ENCODE measurements at regions not wholly inside any gene's neighbourhood (a gene's known extent, or its start where the extent isn't known, plus 50 kb on each side); places are given as distances from the start of the nearest gene placed in this dataset.
"Not testable (repeated sequence)": the region's sequence is repeated elsewhere in the genome, so short reads cannot be mapped to it uniquely, and the experiment has no call there.

DNA sequence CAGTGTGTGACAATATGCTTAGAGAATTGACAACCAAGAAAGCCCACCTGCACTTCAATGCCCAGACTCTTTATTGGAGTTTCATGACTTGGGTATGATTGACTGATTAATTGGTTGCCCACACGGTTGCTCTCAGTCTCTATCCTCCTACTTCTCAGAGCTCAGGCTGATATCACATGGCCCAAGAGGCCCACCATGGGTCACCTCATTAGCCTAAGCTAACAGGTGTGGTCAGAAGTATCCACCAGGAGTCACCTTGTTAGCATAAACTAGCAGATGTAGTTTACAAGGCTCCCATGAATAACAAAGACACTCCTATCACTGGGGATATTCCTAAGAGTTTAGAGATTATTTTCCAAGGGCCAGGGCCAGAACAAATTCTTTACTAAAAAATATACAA is 120.2 kb upstream of the MBNL1 start:
- H3K79me2 ChIP-seq (ENCODE audit: control insufficient read depth, insufficient read depth, low read length, poor library complexity): no peaks in the 10 kb centered on the region
- no peak overlapping the region for H2BK120ac ChIP-seq (ENCODE audit: insufficient read depth, low read length, poor library complexity)
- no peak overlapping the region for H4K12ac ChIP-seq (ENCODE audit: low read depth, low read length)
- H3K18ac ChIP-seq (ENCODE audit: low read length): no peak overlapping the region
- no peak overlapping the region for H3K4me3 ChIP-seq (ENCODE audit: low read depth, low read length)
- H2BK12ac ChIP-seq (ENCODE audit: low read length): no peak overlapping the region
- H3K4me1 ChIP-seq (ENCODE audit: control insufficient read depth in 1 of 2, insufficient read depth in 2 of 2, low read length in 2 of 2): no peaks in the 10 kb centered on the region
- H3K79me1 ChIP-seq (ENCODE audit: low read length): no peaks in the 10 kb centered on the region
- H2AFZ ChIP-seq (ENCODE audit: insufficient read depth, low read length, poor library complexity): no peak overlapping the region
- DNase-seq: no peak
- H3K4me2 ChIP-seq (ENCODE audit: low read length): no peak overlapping the region
- H3K27me3 ChIP-seq (ENCODE audit: insufficient read depth, low read length): no peaks in the 10 kb centered on the region
- H2AK5ac ChIP-seq (ENCODE audit: low read length): no peak overlapping the region
- no peak overlapping the region for H4K8ac ChIP-seq (ENCODE audit: low read depth, low read length)
- H3K14ac ChIP-seq (ENCODE audit: low read length): no peak overlapping the region
- H3K36me3 ChIP-seq (ENCODE audit: control insufficient read depth in 1 of 2, insufficient read depth in 2 of 2, low read length in 2 of 2): no peaks in the 10 kb centered on the region
- H3K4ac ChIP-seq (ENCODE audit: low read depth, low read length): no peak overlapping the region
- no peaks in the 10 kb centered on the region for H3K9me3 ChIP-seq (ENCODE audit: insufficient read depth, low read depth, low read length)
- H4K91ac ChIP-seq (ENCODE audit: low read depth, low read length): no peak overlapping the region
- H3K23ac ChIP-seq (ENCODE audit: low read length): no peak overlapping the region
- no peak overlapping the region for H2BK5ac ChIP-seq (ENCODE audit: low read depth, low read length, poor library complexity)
- no CpG with 5 or more reads among the region's 1 CpG for WGBS (ENCODE audit: extremely low coverage, insufficient coverage, insufficient read length)
- no peak overlapping the region for H3K9ac ChIP-seq (ENCODE audit: low read length)
- no peak overlapping the region for H3K27ac ChIP-seq (ENCODE audit: low read depth, low read length)

DNA sequence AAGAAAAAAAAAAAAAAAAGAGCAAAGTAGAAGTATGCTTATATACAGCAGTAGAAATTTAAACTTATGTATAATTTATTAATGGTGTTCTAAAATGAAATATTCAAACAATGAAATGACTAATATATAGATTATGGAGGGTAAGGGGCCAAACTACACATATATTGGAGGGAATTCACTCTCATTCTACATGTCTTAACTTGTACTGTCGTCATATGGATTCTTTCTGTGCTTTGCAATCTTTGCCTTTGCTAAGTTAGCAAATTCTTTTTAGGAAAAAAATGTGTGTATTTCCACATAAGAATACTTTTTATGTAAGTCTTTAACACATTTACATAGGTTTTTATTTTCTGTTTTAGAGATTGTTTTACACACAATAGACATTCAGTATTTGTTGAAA is 118.9 kb upstream of the MBNL1 start:
- no peak overlapping the region for H2AK5ac ChIP-seq (ENCODE audit: low read length)
- no peaks in the 10 kb centered on the region for H3K9me3 ChIP-seq (ENCODE audit: insufficient read depth, low read depth, low read length)
- H3K36me3 ChIP-seq (ENCODE audit: control insufficient read depth in 1 of 2, insufficient read depth in 2 of 2, low read length in 2 of 2): no peaks in the 10 kb centered on the region
- no peak overlapping the region for H3K14ac ChIP-seq (ENCODE audit: low read length)
- no peak overlapping the region for H4K91ac ChIP-seq (ENCODE audit: low read depth, low read length)
- no CpG with 5 or more reads among the region's 1 CpG for WGBS (ENCODE audit: extremely low coverage, insufficient coverage, insufficient read length)
- no peak overlapping the region for H3K23ac ChIP-seq (ENCODE audit: low read length)
- no peak overlapping the region for H2AFZ ChIP-seq (ENCODE audit: insufficient read depth, low read length, poor library complexity)
- H2BK120ac ChIP-seq (ENCODE audit: insufficient read depth, low read length, poor library complexity): no peak overlapping the region
- H3K4me2 ChIP-seq (ENCODE audit: low read length): no peak overlapping the region
- no peak overlapping the region for H2BK12ac ChIP-seq (ENCODE audit: low read length)
- no peaks in the 10 kb centered on the region for H3K27me3 ChIP-seq (ENCODE audit: insufficient read depth, low read length)
- H3K4ac ChIP-seq (ENCODE audit: low read depth, low read length): no peak overlapping the region
- H2BK5ac ChIP-seq (ENCODE audit: low read depth, low read length, poor library complexity): no peak overlapping the region
- no peaks in the 10 kb centered on the region for H3K79me1 ChIP-seq (ENCODE audit: low read length)
- peak in 1 of 2 donors; percentile 83 for DNase-seq
- no peak overlapping the region for H4K8ac ChIP-seq (ENCODE audit: low read depth, low read length)
- H3K4me1 ChIP-seq (ENCODE audit: control insufficient read depth in 1 of 2, insufficient read depth in 2 of 2, low read length in 2 of 2): no peaks in the 10 kb centered on the region
- H4K12ac ChIP-seq (ENCODE audit: low read depth, low read length): no peak overlapping the region
- H3K4me3 ChIP-seq (ENCODE audit: low read depth, low read length): no peak overlapping the region
- H3K18ac ChIP-seq (ENCODE audit: low read length): no peak overlapping the region
- no peak overlapping the region for H3K27ac ChIP-seq (ENCODE audit: low read depth, low read length)
- H3K79me2 ChIP-seq (ENCODE audit: control insufficient read depth, insufficient read depth, low read length, poor library complexity): no peaks in the 10 kb centered on the region
- H3K9ac ChIP-seq (ENCODE audit: low read length): no peak overlapping the region

DNA sequence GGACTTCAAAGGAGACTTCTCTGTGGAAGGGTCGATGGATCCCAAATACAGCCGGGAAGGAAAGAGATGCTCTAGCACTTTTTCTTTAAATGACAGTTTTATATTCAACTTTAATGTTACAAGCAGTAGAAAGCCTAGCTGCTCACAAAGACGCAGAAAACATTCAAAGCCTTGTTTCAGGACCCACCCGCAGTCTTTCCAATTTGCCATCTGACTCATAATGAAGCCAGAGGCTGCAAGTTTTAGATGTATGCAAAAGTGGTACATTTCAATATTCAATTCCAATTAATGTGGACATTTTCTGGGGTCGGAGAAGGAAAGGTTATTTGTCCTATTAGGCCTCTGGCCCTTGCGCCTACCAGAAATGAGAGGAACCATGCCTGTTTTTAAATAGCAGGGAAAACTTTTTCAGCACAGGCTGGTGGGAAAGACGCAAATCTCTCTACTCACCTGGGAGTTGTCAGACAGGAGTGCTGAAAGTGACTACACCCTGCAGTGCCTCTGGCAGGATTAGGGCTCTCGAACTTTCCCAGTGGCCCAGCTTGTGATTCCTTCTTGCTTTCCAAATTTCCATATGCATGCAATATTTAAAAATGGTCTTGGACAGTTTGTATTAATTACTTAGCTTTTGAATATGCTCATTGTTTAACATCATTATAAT is 117.4 kb upstream of the MBNL1 start:
- no peak overlapping the region for H4K8ac ChIP-seq (ENCODE audit: low read depth, low read length)
- no peak overlapping the region for H4K91ac ChIP-seq (ENCODE audit: low read depth, low read length)
- H3K4ac ChIP-seq (ENCODE audit: low read depth, low read length): no peak overlapping the region
- H4K12ac ChIP-seq (ENCODE audit: low read depth, low read length): no peak overlapping the region
- H3K14ac ChIP-seq (ENCODE audit: low read length): no peak overlapping the region
- H3K23ac ChIP-seq (ENCODE audit: low read length): no peak overlapping the region
- no peak overlapping the region for H2AK5ac ChIP-seq (ENCODE audit: low read length)
- no peak overlapping the region for H2BK5ac ChIP-seq (ENCODE audit: low read depth, low read length, poor library complexity)
- no peak overlapping the region for H2AFZ ChIP-seq (ENCODE audit: insufficient read depth, low read length, poor library complexity)
- no peaks in the 10 kb centered on the region for H3K27me3 ChIP-seq (ENCODE audit: insufficient read depth, low read length)
- H3K9me3 ChIP-seq (ENCODE audit: insufficient read depth, low read depth, low read length): no peaks in the 10 kb centered on the region
- H3K79me1 ChIP-seq (ENCODE audit: low read length): no peaks in the 10 kb centered on the region
- H3K4me1 ChIP-seq (ENCODE audit: control insufficient read depth in 1 of 2, insufficient read depth in 2 of 2, low read length in 2 of 2): no peaks in the 10 kb centered on the region
- WGBS (ENCODE audit: extremely low coverage, insufficient coverage, insufficient read length): no CpG with 5 or more reads among the region's 8 CpGs
- no peak overlapping the region for H2BK12ac ChIP-seq (ENCODE audit: low read length)
- peak in 1 of 2 donors; percentile 28 for DNase-seq
- no peak overlapping the region for H3K18ac ChIP-seq (ENCODE audit: low read length)
- H3K4me3 ChIP-seq (ENCODE audit: low read depth, low read length): no peak overlapping the region
- H3K9ac ChIP-seq (ENCODE audit: low read length): no peak overlapping the region
- no peaks in the 10 kb centered on the region for H3K79me2 ChIP-seq (ENCODE audit: control insufficient read depth, insufficient read depth, low read length, poor library complexity)
- H3K36me3 ChIP-seq (ENCODE audit: control insufficient read depth in 1 of 2, insufficient read depth in 2 of 2, low read length in 2 of 2): no peaks in the 10 kb centered on the region
- H2BK120ac ChIP-seq (ENCODE audit: insufficient read depth, low read length, poor library complexity): no peak overlapping the region
- no peak overlapping the region for H3K27ac ChIP-seq (ENCODE audit: low read depth, low read length)
- H3K4me2 ChIP-seq (ENCODE audit: low read length): no peak overlapping the region

DNA sequence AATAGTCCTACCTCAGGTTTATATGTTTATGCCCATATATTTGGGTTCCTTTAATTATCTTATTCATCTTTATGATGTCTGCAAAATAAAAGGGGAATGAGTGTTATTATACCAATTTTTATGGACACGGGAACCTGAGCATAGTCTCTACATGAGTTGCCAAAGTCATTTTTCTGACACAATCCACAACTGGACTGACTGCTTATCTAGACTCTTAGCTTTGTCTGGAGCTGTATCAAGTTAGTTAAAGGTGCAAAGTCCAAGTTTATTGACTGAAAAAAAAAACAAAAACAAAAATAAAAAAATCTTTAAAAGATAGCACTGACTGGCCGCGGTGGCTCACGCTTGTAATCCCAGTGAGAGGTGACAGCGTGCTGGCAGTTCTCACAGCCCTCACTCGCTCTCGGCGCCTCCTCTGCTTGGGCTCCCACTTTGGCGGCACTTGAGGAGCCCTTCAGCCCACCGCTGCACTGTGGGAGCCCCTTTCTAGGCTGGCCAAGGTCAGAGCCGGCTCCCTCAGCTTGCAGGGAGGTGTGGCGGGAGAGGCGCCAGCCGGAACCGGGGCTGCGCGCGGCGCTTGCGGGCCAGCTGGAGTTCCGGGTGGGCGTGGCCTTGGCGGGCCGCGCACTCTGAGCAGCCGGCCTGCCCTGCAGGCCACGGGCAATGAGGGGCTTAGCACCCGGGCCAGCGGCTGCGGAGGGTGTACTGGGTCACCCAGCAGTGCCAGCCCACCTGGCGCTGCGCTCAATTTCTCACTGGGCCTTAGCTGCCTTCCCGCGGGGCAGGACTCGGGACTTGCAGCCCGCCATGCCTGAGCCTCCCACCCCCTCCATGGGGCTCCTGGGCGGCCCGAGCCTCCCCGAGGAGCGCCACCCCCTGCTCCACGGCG is 116.6 kb upstream of the MBNL1 start:
- H4K8ac ChIP-seq (ENCODE audit: low read depth, low read length); H2BK120ac ChIP-seq (ENCODE audit: insufficient read depth, low read length, poor library complexity); H3K4me1 ChIP-seq (ENCODE audit: control insufficient read depth in 1 of 2, insufficient read depth in 2 of 2, low read length in 2 of 2); H3K14ac ChIP-seq (ENCODE audit: low read length); H4K12ac ChIP-seq (ENCODE audit: low read depth, low read length); H3K4me3 ChIP-seq (ENCODE audit: low read depth, low read length); H3K79me1 ChIP-seq (ENCODE audit: low read length); H3K4me2 ChIP-seq (ENCODE audit: low read length); H3K9me3 ChIP-seq (ENCODE audit: insufficient read depth, low read depth, low read length); H2BK12ac ChIP-seq (ENCODE audit: low read length); H3K27ac ChIP-seq (ENCODE audit: low read depth, low read length); H3K23ac ChIP-seq (ENCODE audit: low read length); H3K79me2 ChIP-seq (ENCODE audit: control insufficient read depth, insufficient read depth, low read length, poor library complexity); H3K18ac ChIP-seq (ENCODE audit: low read length); H3K36me3 ChIP-seq (ENCODE audit: control insufficient read depth in 1 of 2, insufficient read depth in 2 of 2, low read length in 2 of 2); H2BK5ac ChIP-seq (ENCODE audit: low read depth, low read length, poor library complexity); H3K27me3 ChIP-seq (ENCODE audit: insufficient read depth, low read length); H4K91ac ChIP-seq (ENCODE audit: low read depth, low read length); H3K9ac ChIP-seq (ENCODE audit: low read length); H3K4ac ChIP-seq (ENCODE audit: low read depth, low read length); H2AFZ ChIP-seq (ENCODE audit: insufficient read depth, low read length, poor library complexity); H2AK5ac ChIP-seq (ENCODE audit: low read length): not testable (repeated sequence)
- WGBS (ENCODE audit: extremely low coverage, insufficient coverage, insufficient read length): no CpG with 5 or more reads among the region's 42 CpGs
- peak; percentile 26 to 60 for DNase-seq

Data from trophoblast cell (in vitro differentiated cells and primary cell).